NCI-H2171 treated with DMSO at 0.1 percent for 48 hours (cell line): ENCODE measurements at regions not wholly inside any gene's neighbourhood (a gene's known extent, or its start where the extent isn't known, plus 50 kb on each side); places are given as distances from the start of the nearest gene placed in this dataset.

Experiments used
- DNase-seq: peaks from one replicate; lab custom pipeline; 2025; lab: John Stamatoyannopoulos, UW

- no peak for DNase-seq
Measured at GRCh38 chr9:95620722-95621121, 104.0 kb upstream of the PTCH1 start.

- DNase-seq, result no peak
Measured at GRCh38 chr9:95620314-95620713, 103.5 kb upstream of the PTCH1 start.

- no peak for DNase-seq
Measured at GRCh38 chr9:95615246-95615645, 98.5 kb upstream of the PTCH1 start.

GRCh38 chr9:95613670-95614069 is 96.9 kb upstream of the PTCH1 start:
- DNase-seq, result no peak

DNA sequence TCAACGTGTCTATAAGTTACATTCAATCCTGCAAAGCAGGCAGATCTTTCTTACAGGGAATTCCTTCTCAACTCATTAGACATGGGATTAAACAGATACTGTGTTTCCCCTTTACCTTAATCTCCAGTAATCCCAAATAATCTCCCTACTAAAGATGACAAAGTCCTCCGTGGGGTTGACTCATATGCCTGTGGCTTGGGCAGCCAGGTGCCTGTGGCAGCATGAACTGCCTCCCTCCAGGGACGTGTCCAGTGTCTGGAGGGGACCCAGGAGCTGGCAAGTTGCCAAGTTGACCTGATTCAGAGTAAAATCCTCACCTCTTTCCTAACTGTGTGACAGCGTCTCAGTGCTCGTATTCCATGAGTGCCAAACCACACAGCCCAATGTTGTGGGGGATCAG is 94.6 kb upstream of the PTCH1 start:
- DNase-seq, result no peak

DNA sequence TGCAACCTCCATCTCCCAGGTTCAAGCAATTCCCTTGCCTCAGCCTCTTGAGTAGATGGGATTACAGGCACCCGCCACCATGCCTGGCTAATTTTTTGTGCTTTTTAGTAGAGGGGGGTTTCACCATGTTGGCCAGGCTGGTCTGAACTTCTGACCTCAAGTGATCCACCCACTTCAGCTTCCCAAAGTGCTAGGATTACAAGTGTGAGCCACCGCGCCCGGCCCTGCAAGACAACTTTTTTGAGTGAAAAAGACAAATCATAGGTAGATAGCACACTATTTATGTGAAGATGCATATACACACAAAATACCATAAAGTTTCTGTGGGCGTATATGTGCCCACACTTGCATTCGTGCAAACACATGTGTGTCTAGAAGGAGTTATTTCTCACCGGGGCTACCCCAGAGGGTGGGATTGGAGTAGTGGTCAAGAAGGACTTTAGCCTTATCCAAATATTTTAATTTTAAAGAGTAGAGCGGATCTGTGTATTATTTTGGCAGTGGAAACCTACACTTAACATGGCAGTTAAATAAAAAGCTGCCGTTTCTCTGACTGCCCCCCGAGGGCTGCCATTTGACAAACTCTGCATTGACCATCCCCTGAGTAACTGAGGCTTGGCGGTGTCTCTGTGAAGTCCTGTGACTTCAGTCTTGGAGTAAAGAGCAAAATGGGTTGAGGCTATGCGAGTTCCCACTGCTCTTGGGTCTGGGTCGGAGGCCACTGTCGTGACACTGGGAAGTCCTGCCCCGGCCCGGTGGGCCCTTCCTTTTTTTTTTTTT is 93.4 kb upstream of the PTCH1 start:
- DNase-seq, result no peak

DNA sequence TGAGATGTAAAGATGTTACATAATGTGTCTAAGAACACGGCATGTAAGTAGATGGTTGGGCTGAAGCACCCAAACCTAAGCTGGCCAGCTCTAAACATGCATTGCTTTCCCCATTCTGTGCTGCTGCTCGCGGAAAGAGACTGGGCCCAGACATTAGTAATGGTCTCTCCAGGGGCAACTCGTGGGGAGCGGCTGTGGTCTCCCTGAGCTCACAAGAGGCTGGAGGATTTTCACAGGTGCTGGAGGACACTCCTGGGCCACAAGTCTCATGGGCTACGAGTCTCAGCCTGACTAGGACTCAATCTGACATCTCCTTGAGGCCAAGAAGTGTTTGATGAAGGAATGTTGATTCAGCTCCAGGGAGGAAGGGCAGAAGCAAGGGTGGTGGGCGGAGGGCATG is 92.7 kb upstream of the PTCH1 start:
- DNase-seq, result no peak

GRCh38 chr9:95608341-95608740 is 91.6 kb upstream of the PTCH1 start:
- DNase-seq, result no peak

- no peak for DNase-seq
Measured at GRCh38 chr9:95607507-95607906, 90.7 kb upstream of the PTCH1 start.

- no peak for DNase-seq
Measured at GRCh38 chr9:95606489-95607350, 89.9 kb upstream of the PTCH1 start.

- DNase-seq, result no peak
Measured at GRCh38 chr9:95605816-95606488, 89.2 kb upstream of the PTCH1 start.

DNA sequence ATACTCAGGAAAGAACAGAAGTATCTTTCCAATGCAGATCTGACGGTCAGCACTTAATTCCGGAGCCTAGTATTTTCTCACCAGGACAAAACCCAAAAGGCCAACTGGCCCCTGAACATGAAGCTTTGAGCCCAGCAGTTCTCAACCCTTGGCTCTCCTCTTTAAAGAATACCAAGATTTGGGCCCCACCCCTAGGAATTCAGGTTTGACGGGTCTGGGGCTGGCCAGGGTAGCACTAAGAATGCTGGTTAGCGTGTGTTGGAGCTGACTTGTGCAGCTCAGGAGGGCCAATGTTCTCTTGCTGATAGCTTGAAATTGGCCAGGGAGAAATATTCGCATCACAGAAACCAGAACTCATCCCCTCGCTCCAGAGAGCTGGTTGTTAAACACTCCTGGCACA is 88.3 kb upstream of the PTCH1 start:
- DNase-seq, result no peak

GRCh38 chr9:95598236-95598635 is 81.5 kb upstream of the PTCH1 start:
- DNase-seq, result no peak

DNA sequence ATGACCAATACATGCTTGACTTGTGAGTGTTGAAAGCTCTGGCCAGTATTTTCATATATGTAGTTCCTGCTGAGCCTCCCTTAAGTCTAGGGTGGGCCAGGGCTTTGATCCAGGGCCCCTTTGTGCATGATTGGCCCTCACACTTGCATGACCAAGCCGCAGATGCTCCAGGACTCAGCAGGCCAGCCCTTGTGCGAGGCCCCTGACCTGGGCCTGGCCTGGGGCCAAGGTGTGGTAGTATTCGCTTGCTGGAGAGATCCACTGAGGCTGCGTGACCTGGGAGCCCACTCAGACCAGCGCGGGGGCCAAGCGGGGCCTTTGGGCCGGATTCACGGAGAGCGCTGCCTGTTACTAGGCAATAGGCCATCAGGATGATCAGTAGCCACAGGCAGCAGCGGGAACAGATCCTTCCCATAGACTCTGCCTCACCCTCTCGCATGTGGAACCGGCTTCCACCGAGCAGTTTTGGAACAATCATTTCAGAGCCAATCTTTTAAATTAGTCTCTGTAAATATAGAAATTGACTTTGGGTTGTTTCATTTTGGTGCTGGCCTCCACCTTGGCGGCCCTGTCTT is 79.0 kb upstream of the PTCH1 start:
- no peak for DNase-seq

GRCh38 chr9:95592931-95593330 is 76.2 kb upstream of the PTCH1 start:
- no peak for DNase-seq

DNA sequence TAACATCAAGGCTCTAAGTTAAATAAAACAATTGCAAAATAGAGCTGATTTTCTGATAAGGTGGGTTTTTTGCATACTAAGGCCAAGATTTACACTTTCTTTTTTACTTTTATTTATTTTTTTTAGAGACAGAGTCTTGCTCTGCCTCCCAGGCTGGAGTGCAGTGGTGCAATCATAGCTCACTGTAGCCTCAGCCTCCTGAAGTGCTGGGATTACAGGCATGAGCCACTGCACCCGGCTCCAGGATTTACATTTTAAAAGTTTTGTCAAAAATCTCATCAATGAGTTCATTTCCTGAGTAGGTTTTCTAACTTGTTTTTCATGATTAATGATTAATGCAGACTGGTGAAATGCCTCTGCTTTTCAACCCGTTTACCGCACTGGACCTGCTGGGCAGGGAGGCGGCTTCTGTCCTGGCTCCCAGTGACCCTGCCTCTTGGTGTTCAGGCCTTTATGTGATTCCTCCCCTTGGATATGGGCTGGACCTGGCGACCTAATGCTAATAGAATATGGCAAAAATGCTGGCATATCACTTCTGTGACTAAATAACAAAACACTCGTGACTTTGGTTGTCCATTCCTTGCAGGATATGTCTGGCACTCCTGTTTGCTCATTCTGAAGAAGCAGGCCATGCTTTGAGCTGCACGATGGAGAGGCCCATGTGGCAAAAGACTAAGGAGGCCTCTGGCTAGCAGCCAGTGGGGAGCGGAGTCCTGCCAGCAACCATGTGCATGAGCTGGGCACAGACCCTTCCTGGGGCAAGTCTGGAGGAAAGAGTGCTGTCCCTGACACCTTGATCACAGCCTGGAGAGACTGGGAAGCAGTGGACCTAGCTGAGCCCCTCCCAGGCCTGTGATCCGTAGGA is 72.2 kb upstream of the PTCH1 start:
- DNase-seq, result no peak

- DNase-seq, result no peak
Measured at GRCh38 chr9:95587021-95587964, 70.5 kb upstream of the PTCH1 start.

DNA sequence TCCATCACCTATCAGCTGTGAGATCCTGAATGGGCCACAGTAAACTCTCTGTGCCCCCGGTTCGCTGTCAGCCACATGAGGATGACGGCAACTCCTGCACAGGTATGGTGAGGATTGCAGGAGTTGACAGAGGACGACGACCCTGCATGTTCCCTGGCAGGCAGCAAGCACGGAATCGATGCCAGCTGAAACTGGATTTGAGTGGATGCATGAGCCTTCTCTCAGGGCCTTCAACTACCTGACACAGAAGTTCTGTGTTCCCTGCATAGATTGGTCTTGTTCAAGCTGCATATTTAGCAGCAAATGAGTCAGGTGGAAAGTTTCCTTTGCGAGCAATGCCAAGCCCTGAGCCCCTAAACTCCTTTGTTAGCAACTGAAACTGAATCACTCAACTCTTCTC is 69.6 kb upstream of the PTCH1 start:
- no peak for DNase-seq

DNA sequence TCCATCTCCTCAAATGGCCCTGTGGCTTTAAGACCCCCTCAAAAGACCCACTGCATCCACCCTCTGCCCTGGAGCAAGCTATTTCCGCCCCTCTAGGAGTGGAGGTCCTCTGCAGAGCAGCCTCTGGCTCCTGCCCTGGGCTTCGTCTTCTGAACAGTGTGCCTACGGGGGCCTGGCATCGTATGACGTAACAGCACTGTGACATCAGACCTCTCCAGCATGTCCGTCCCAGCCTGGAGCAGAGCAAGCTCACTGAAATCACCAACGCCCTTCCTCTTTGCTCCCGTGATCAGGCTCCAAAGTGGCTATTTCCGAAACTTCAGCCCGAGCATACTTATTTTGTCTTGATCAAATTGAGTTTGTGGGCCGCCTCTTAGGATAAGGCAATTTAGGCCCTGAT is 69.1 kb upstream of the PTCH1 start:
- no peak for DNase-seq

GRCh38 chr9:95584176-95584575 is 67.4 kb upstream of the PTCH1 start:
- DNase-seq, result no peak
